ENCODE measurements at regions not wholly inside any gene's neighbourhood (a gene's known extent, or its start where the extent isn't known, plus 50 kb on each side); places are given as distances from the start of the nearest gene placed in this dataset.

GRCh38 chr6:98783578-98783977 lies 50.8 kb upstream of the POU3F2 start:
- no peak for DNase-seq

All from CD4-positive, alpha-beta T cell treated with Interferon gamma for 1 hour (primary cell).